ENCODE measurements at regions not wholly inside any gene's neighbourhood (a gene's known extent, or its start where the extent isn't known, plus 50 kb on each side); places are given as distances from the start of the nearest gene placed in this dataset.

- DNase-seq (ENCODE audit: extremely low spot score in 2 of 2) = no peak
- TF ChIP-seq POLR2AphosphoS5 (IDR thresholded peaks at IDR 0.05; ENCODE audit: insufficient read depth in 1 of 2, low read depth in 1 of 2) (no peak), POLR2A (IDR thresholded peaks at IDR 0.05) (no peak), CTCF (IDR thresholded peaks at IDR 0.05) (no peak)
- H3K36me3 ChIP-seq = no peaks in the 10 kb centered on the region
- intact Hi-C loops (cut with DNase I) = no loop called here
- H3K27me3 ChIP-seq = no peaks in the 10 kb centered on the region
- no peak overlapping the region for H3K4me3 ChIP-seq
- H3K27ac ChIP-seq = no peak overlapping the region
- no peaks in the 10 kb centered on the region for H3K9me3 ChIP-seq
- no peaks in the 10 kb centered on the region for H3K4me1 ChIP-seq
These were observed 1863.5 kb downstream of the MRPL39 start for GRCh38 chr21:23743821-23744220.

GRCh38 chr21:23740463-23740862 lies 1866.8 kb downstream of the MRPL39 start:
- Histone ChIP-seq H3K27me3 (no peaks in the 10 kb centered on the region), H3K4me1 (no peaks in the 10 kb centered on the region), H3K36me3 (no peaks in the 10 kb centered on the region), H3K27ac (no peak overlapping the region), H3K4me3 (no peak overlapping the region), H3K9me3 (no peaks in the 10 kb centered on the region)
- intact Hi-C loops (cut with DNase I) = no loop called here
- no peak for TF ChIP-seq CTCF (IDR thresholded peaks at IDR 0.05)
- no peak for TF ChIP-seq POLR2A (IDR thresholded peaks at IDR 0.05)
- no peak for TF ChIP-seq POLR2AphosphoS5 (IDR thresholded peaks at IDR 0.05; ENCODE audit: insufficient read depth in 1 of 2, low read depth in 1 of 2)
- DNase-seq (ENCODE audit: extremely low spot score in 2 of 2) = no peak

- no peak overlapping the region for H3K4me3 ChIP-seq
- no peak overlapping the region for H3K27ac ChIP-seq
- no peaks in the 10 kb centered on the region for H3K9me3 ChIP-seq
- intact Hi-C loops (cut with DNase I) = no loop called here
- H3K36me3 ChIP-seq = no peaks in the 10 kb centered on the region
- DNase-seq (ENCODE audit: extremely low spot score in 2 of 2) = no peak
- no peaks in the 10 kb centered on the region for H3K27me3 ChIP-seq
- TF ChIP-seq CTCF (IDR thresholded peaks at IDR 0.05) (no peak), POLR2AphosphoS5 (IDR thresholded peaks at IDR 0.05; ENCODE audit: insufficient read depth in 1 of 2, low read depth in 1 of 2) (no peak), POLR2A (IDR thresholded peaks at IDR 0.05) (no peak)
- no peaks in the 10 kb centered on the region for H3K4me1 ChIP-seq
These were observed 1874.5 kb downstream of the MRPL39 start for GRCh38 chr21:23732776-23733175.

- TF ChIP-seq POLR2A (IDR thresholded peaks at IDR 0.05) (no peak), CTCF (IDR thresholded peaks at IDR 0.05) (no peak), POLR2AphosphoS5 (IDR thresholded peaks at IDR 0.05; ENCODE audit: insufficient read depth in 1 of 2, low read depth in 1 of 2) (no peak)
- no peaks in the 10 kb centered on the region for H3K27me3 ChIP-seq
- DNase-seq (ENCODE audit: extremely low spot score in 2 of 2) = no peak
- H3K4me3 ChIP-seq = no peak overlapping the region
- H3K36me3 ChIP-seq = no peaks in the 10 kb centered on the region
- intact Hi-C loops (cut with DNase I) = no loop called here
- no peaks in the 10 kb centered on the region for H3K9me3 ChIP-seq
- no peak overlapping the region for H3K27ac ChIP-seq
- no peaks in the 10 kb centered on the region for H3K4me1 ChIP-seq
These were observed 1878.0 kb downstream of the MRPL39 start for GRCh38 chr21:23729331-23729730.

- Histone ChIP-seq H3K27me3 (no peaks in the 10 kb centered on the region), H3K4me3 (no peak overlapping the region), H3K27ac (no peak overlapping the region), H3K36me3 (no peaks in the 10 kb centered on the region), H3K4me1 (no peaks in the 10 kb centered on the region), H3K9me3 (no peaks in the 10 kb centered on the region)
- no peak for DNase-seq (ENCODE audit: extremely low spot score in 2 of 2)
- intact Hi-C loops (cut with DNase I) = no loop called here
- TF ChIP-seq POLR2AphosphoS5 (IDR thresholded peaks at IDR 0.05; ENCODE audit: insufficient read depth in 1 of 2, low read depth in 1 of 2) = no peak
- TF ChIP-seq CTCF (IDR thresholded peaks at IDR 0.05) = no peak
- TF ChIP-seq POLR2A (IDR thresholded peaks at IDR 0.05) = no peak
These were observed 1881.7 kb downstream of the MRPL39 start for GRCh38 chr21:23725576-23725975.

Data from vagina (tissue), 2 donors.